GM18870 (cell line): ENCODE measurements at regions not wholly inside any gene's neighbourhood (a gene's known extent, or its start where the extent isn't known, plus 50 kb on each side); places are given as distances from the start of the nearest gene placed in this dataset.

Experiments
- ATAC-seq: cut with Tn5 transposase; IDR thresholded peaks from one replicate; pipeline ENCODE4 v1.9.1; 2021; ENCODE audit warnings: moderate library complexity; ENCODE audit not compliant: unreplicated experiment

DNA sequence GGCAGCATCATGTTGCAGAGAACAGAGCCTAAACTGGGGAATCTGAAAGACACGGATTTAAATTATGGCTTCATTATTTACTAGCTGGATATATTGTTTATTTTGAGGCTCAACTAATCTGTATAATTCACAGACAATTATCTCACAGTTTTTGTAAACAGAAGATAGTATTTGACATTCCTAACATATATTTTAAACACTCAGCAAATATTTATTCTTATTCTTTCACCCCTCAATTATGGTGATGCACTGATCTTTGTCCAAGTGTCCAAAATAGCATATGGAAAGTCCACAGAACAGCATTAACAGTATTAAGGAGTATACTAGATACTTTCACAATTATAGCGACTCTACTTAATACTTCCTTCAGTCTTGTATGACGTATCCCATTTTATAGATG lies 257.0 kb downstream of the ADGRG6 start:
- no peak for ATAC-seq

DNA sequence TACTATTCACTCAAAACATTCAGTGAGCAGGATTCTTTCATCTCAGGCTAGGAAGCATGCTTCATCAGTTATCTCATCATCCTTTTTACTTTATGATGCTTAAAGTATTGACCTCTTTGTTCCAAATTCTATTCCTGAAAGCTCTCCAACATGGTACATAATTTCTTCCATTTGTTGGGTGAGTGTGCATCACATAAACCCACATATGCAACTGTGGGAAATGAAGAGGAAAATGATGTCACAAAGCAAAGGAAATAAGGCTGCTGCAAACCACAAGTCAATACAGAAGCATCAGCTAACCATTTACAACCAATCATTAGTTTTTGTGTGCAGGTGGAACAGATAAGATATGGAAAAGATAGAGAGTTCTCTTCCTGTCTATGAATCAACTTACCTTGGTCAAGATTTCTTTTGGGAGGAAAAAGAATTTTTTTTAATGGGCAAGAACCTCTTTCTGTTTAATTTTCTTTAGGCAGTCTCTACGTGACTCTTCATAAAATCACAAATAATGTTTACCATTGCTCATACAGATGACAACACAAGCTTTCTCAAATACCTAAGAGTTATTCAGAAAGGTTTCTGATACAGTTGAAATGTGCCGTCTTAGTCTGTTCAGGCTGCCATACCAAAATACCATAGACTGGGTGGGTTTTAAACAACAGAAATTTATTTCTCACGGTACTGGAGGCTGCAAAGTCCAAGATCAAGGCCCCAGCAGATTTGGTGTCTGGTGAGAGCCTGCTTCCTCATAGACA lies 259.9 kb downstream of the ADGRG6 start:
- no peak for ATAC-seq

DNA sequence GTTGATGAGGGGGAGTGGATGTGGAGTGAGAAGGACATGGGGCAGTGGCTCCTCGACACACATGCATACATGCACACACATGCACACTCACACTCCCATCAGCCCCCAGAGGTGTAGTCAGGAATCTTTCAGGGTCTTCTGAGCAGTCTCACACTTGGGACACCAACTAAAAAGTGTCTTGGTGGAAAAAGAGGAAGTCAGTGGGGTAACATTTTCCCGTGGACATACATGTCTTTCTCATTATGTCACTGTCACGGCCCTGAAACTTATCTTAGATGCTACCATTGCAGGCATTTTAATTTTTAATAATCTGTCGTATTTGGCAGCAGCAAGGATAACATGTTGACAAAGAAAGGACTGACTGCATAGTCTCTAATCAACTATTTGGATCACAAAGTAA lies 261.1 kb downstream of the ADGRG6 start:
- no peak for ATAC-seq

DNA sequence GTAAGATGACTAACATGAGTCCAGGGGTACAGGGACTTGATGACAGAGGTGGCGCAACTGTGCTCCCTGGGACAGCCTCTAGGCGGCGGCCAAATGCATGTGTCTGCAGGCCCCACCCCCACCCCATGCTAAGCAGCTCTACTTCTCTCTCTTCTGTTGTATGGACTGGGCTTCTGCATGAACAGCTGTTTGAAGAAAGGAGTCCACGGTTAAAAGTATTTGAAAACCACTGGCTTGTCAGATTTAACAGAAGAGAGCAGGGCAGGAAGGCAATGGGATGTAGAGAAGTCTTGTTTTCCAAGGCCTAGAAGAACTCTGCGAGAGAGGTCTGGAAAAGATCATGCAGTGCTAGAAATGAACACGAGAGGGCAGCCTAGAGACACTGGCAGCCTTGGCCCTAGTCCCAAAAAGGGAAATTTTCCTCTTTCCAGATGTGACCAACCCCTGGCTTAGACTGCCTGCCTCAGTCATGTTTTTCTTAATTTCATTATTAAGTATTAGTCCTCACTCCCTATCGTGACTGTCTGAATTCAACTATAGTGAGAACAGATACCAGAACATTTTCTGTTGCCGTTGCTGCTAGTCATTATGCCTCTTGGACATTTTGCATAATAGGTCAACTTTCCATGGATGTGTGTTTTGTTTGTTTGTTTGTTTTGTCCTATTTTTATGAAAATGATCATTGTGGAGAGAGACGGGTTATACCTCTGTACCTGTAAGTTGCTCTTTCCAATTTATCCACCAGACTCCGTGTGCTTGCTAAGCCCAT lies 265.0 kb downstream of the ADGRG6 start:
- ATAC-seq, result peak; percentile 59

DNA sequence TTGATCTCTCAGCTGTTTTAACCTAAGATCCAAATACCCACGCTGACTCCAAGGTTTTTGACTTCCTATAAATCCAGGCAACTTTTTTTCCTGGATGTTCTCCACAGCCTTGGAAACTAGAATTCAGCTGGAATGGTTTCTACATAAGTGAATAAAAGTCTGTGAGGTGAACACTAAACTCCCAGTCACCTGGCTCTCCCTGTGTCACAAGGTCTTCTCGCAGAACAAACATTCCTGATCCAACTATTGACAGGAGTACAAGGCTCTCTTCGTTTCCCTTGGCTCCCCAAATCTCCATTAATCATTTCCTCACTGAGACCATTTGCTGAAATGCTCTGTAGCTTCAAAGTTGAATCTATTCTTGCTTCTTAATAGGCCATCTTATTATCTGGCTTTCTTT lies 265.7 kb downstream of the ADGRG6 start:
- ATAC-seq, result no peak

DNA sequence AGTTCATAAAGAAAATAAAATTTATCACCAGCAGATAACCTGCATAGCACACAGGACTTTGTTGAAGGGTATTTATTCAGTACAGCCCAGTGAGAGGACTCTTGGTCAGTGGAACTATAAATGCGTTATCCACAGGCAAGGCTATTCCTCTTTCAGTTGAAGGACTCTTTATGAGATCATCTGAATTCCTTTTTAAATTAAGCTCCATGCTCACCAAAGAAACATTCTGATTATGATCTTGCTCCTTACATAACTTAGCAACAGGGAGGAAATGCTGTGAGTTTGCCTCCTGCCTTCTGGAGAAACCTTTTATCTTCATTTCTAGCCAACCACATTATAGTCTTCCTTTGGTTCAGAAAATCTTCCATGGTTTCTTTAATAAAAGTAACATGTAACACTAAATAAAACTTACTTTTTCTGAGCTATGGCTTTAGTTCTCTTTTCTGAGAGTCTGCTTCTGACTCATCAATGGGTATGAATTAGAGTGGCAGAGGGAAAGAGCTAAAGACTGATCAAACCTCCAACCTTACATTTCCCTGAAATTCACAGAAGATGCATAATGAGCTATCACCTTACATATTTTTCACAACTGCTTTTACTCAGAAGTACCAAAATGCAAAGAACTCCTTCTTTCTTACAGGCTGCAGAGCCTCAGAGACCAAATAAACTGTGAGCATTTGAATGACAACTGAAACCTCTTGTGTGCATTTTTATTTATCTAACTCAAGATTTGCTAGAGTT lies 267.2 kb downstream of the ADGRG6 start:
- no peak for ATAC-seq

GRCh38 chr6:142569676-142570075 lies 267.9 kb downstream of the ADGRG6 start:
- ATAC-seq, result no peak

DNA sequence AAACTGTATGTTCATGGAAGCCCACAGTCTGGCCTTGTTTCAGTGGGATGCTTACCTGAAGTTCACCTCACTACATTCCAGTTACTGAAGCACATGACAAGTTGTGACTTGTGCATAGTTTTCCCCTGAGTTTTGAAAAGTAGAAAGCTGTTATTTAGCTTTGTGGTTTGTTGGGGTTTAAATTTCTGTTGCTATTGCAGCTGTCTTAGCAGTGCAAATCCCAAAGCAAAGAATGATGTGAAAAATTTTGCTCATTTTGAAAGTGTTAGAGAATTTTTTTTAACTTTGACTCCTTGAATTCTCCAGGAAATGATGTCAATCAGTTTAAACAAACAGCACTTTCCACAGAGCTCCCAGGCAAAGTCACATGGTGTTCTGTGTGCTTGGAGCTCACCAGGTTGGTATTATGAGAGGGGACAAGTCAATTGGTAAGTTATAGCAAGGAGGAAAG lies 268.4 kb downstream of the ADGRG6 start:
- ATAC-seq, result no peak

- ATAC-seq, result no peak
Measured at GRCh38 chr6:142592876-142593275, 291.1 kb downstream of the ADGRG6 start.

DNA sequence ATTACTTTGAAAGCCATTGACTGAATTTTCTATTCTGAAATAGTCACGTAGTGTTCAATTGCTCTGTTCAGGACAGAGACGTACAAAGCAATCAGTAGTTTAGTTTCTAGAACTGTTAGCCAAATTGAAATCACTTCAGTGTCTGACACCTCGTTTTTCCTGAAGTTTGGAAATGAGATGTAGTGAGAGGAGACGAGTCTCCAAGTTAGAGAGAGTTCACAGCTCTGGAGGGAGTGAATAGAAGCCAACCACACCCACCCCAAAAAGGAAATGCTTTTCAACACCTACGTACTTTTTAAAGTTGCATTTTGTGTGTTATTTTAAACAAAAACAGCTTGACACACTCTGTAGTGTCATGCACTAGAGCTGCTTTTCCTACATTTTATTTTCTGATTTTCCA lies 296.0 kb downstream of the ADGRG6 start:
- no peak for ATAC-seq

- no peak for ATAC-seq
Measured at GRCh38 chr6:142601427-142601826, 299.6 kb downstream of the ADGRG6 start.

- ATAC-seq, result no peak
Measured at GRCh38 chr6:142602972-142603371, 301.2 kb downstream of the ADGRG6 start.

GRCh38 chr6:142605922-142606485 lies 304.2 kb downstream of the ADGRG6 start:
- no peak for ATAC-seq

DNA sequence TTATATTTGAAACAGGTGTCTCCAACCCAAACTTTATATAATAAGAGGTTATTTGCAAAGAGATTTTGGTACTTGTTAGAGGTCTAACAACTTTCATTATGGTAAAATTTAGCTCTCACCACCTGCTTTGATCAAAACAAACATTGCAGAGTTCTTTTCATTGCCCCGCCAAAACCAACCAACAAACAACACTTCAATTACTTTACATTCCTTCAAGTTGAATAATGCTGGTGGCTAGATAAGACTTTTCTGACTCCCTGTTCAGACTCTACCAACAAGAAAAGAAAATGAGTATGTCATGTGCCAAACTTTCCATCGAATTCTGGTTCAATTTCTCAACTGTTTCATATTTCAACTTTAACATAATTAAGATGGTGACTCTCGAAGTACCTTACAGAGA lies 311.1 kb downstream of the ADGRG6 start:
- no peak for ATAC-seq

GRCh38 chr6:142613981-142614380 lies 312.2 kb downstream of the ADGRG6 start:
- no peak for ATAC-seq

- no peak for ATAC-seq
Measured at GRCh38 chr6:142617158-142617557, 315.4 kb downstream of the ADGRG6 start.

GRCh38 chr6:142621822-142622221 lies 320.0 kb downstream of the ADGRG6 start:
- no peak for ATAC-seq

GRCh38 chr6:142624978-142625715 lies 319.8 kb downstream of the HIVEP2 start:
- no peak for ATAC-seq

DNA sequence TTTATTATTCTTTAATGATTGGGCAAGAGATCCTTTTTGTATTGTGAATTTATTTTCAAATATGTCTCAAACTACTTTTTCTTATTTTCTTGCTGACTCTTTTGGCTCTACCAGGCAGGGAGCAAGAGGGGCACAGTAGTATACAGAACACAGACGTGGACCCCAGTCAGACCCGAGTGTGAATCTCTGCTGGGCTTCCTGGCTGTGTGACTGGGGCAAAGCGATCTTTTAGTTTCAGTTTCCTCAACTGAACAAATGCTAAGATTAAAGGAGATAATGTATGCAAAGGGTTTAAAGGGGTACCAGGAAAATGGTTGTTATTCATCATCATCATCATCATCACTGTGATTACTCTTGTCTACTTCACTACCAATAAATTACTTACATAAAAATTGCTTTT lies 317.5 kb downstream of the HIVEP2 start:
- ATAC-seq, result no peak

DNA sequence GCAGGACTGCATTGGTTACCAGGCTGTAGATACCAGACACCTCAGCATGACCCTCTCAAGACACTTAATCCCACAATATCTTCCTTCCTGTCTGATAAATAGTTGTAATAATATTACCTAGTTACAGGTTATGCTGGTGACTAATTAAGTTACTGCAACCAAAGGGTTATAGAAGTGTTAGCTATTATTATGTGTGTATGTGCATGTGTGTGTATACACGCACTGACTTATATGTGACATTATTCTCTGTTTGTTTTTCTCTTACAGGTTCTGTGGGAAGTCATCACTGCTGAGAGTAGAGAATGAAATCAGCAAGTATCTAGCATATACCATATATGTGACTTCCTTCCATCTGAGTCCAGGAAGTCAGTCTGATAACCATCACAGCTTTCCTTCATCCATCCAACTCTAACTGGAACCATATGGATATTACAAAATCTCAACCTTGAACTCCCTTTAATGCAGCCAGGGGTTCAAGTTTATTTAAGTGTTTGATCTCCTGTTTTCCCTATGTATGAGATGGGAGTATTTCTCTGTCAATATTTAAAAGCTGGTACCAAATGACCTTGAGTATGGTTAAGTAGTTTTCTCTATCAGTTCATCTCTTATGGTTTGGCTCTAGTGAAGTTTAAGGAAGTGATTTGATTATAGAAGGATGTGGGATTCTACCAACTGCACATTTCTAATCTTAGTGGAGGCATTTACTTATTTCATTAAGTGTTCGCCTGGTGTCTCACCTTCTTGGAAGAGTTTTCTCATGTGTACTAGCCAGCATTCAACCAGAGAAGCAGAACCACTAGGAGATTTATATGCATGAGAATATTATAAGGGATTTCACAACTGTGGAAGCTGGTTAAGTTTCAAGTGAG lies 313.2 kb downstream of the HIVEP2 start:
- no peak for ATAC-seq
